ENCODE measurements at regions not wholly inside any gene's neighbourhood (a gene's known extent, or its start where the extent isn't known, plus 50 kb on each side); places are given as distances from the start of the nearest gene placed in this dataset.
A peak's percentile ranks its signal among the peaks of the same experiment; 100 is the strongest.

- ATAC-seq = peak; percentile 87
- TF ChIP-seq ISL1 (CRISPR knock-in tag; IDR thresholded peaks at IDR 0.05) (0 out of 2 replicates have a peak, but pooled peaks have one; percentile 6), ZC3H10 (CRISPR knock-in tag; IDR thresholded peaks at IDR 0.05) (no peak)
Observed at GRCh38 chr5:122586351-122586750, 188.5 kb upstream of the SNX2 start.

GRCh38 chr5:122591828-122592227 lies 183.1 kb upstream of the SNX2 start:
- no peak for ATAC-seq
- TF ChIP-seq TOX (CRISPR knock-in tag; IDR thresholded peaks at IDR 0.05; ENCODE audit: borderline replicate concordance) (no peak), ZNF565 (CRISPR knock-in tag; conservative IDR thresholded peaks at IDR 0.05; ENCODE audit: low read depth) (no peak), PPARA (CRISPR knock-in tag; IDR thresholded peaks at IDR 0.05; ENCODE audit: borderline replicate concordance) (no peak), ZC3H10 (CRISPR knock-in tag; IDR thresholded peaks at IDR 0.05) (no peak), CSRNP3 (CRISPR knock-in tag; IDR thresholded peaks at IDR 0.05) (no peak), ESRRG (CRISPR knock-in tag; IDR thresholded peaks at IDR 0.05) (no peak), ARNTL (CRISPR knock-in tag; IDR thresholded peaks at IDR 0.05; ENCODE audit: borderline replicate concordance, low read depth) (no peak), GLIS3 (CRISPR knock-in tag; IDR thresholded peaks at IDR 0.05) (no peak), CSDC2 (CRISPR knock-in tag; IDR thresholded peaks at IDR 0.05) (no peak), ISL1 (CRISPR knock-in tag; IDR thresholded peaks at IDR 0.05) (no peak), ZFP30 (CRISPR knock-in tag; IDR thresholded peaks at IDR 0.05) (no peak), SNAI2 (CRISPR knock-in tag; IDR thresholded peaks at IDR 0.05) (no peak), OSR1 (CRISPR knock-in tag; IDR thresholded peaks at IDR 0.05) (no peak)
- TF ChIP-seq, protein P1, sequence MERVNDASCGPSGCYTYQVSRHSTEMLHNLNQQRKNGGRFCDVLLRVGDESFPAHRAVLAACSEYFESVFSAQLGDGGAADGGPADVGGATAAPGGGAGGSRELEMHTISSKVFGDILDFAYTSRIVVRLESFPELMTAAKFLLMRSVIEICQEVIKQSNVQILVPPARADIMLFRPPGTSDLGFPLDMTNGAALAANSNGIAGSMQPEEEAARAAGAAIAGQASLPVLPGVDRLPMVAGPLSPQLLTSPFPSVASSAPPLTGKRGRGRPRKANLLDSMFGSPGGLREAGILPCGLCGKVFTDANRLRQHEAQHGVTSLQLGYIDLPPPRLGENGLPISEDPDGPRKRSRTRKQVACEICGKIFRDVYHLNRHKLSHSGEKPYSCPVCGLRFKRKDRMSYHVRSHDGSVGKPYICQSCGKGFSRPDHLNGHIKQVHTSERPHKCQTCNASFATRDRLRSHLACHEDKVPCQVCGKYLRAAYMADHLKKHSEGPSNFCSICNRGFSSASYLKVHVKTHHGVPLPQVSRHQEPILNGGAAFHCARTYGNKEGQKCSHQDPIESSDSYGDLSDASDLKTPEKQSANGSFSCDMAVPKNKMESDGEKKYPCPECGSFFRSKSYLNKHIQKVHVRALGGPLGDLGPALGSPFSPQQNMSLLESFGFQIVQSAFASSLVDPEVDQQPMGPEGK (CRISPR knock-in tag; IDR thresholded peaks at IDR 0.05; ENCODE audit: borderline replicate concordance) = no peak
- TF ChIP-seq, protein P2, sequence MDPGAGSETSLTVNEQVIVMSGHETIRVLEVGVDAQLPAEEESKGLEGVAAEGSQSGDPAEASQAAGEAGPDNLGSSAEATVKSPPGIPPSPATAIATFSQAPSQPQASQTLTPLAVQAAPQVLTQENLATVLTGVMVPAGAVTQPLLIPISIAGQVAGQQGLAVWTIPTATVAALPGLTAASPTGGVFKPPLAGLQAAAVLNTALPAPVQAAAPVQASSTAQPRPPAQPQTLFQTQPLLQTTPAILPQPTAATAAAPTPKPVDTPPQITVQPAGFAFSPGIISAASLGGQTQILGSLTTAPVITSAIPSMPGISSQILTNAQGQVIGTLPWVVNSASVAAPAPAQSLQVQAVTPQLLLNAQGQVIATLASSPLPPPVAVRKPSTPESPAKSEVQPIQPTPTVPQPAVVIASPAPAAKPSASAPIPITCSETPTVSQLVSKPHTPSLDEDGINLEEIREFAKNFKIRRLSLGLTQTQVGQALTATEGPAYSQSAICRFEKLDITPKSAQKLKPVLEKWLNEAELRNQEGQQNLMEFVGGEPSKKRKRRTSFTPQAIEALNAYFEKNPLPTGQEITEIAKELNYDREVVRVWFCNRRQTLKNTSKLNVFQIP (CRISPR knock-in tag; IDR thresholded peaks at IDR 0.05; ENCODE audit: borderline replicate concordance, low read depth) = no peak

- ATAC-seq = no peak
- TF ChIP-seq BACH2 (CRISPR knock-in tag; IDR thresholded peaks at IDR 0.05; ENCODE audit: borderline replicate concordance) (no peak), RARB (CRISPR knock-in tag; IDR thresholded peaks at IDR 0.05) (no peak), ZC3H10 (CRISPR knock-in tag; IDR thresholded peaks at IDR 0.05) (no peak), TOX (CRISPR knock-in tag; IDR thresholded peaks at IDR 0.05; ENCODE audit: borderline replicate concordance) (no peak), CSDC2 (CRISPR knock-in tag; IDR thresholded peaks at IDR 0.05) (no peak), ESRRG (CRISPR knock-in tag; IDR thresholded peaks at IDR 0.05) (no peak), PPARA (CRISPR knock-in tag; IDR thresholded peaks at IDR 0.05; ENCODE audit: borderline replicate concordance) (no peak), GLIS3 (CRISPR knock-in tag; IDR thresholded peaks at IDR 0.05) (no peak), ZNF8 (CRISPR knock-in tag; IDR thresholded peaks at IDR 0.05) (no peak), ZNF70 (CRISPR knock-in tag; IDR thresholded peaks at IDR 0.05) (no peak), CREB5 (CRISPR knock-in tag; IDR thresholded peaks at IDR 0.05; ENCODE audit: low read depth) (no peak), TCF4 (CRISPR knock-in tag; IDR thresholded peaks at IDR 0.05; ENCODE audit: borderline replicate concordance) (no peak), ZFP30 (CRISPR knock-in tag; IDR thresholded peaks at IDR 0.05) (no peak), SNAI2 (CRISPR knock-in tag; IDR thresholded peaks at IDR 0.05) (no peak), ZNF565 (CRISPR knock-in tag; conservative IDR thresholded peaks at IDR 0.05; ENCODE audit: low read depth) (no peak), ARNTL (CRISPR knock-in tag; IDR thresholded peaks at IDR 0.05; ENCODE audit: borderline replicate concordance, low read depth) (no peak)
- TF ChIP-seq, protein P2 (CRISPR knock-in tag; IDR thresholded peaks at IDR 0.05; ENCODE audit: borderline replicate concordance, low read depth) = no peak
- TF ChIP-seq, protein P1 (CRISPR knock-in tag; IDR thresholded peaks at IDR 0.05; ENCODE audit: borderline replicate concordance) = no peak
- TF ChIP-seq, protein P3, sequence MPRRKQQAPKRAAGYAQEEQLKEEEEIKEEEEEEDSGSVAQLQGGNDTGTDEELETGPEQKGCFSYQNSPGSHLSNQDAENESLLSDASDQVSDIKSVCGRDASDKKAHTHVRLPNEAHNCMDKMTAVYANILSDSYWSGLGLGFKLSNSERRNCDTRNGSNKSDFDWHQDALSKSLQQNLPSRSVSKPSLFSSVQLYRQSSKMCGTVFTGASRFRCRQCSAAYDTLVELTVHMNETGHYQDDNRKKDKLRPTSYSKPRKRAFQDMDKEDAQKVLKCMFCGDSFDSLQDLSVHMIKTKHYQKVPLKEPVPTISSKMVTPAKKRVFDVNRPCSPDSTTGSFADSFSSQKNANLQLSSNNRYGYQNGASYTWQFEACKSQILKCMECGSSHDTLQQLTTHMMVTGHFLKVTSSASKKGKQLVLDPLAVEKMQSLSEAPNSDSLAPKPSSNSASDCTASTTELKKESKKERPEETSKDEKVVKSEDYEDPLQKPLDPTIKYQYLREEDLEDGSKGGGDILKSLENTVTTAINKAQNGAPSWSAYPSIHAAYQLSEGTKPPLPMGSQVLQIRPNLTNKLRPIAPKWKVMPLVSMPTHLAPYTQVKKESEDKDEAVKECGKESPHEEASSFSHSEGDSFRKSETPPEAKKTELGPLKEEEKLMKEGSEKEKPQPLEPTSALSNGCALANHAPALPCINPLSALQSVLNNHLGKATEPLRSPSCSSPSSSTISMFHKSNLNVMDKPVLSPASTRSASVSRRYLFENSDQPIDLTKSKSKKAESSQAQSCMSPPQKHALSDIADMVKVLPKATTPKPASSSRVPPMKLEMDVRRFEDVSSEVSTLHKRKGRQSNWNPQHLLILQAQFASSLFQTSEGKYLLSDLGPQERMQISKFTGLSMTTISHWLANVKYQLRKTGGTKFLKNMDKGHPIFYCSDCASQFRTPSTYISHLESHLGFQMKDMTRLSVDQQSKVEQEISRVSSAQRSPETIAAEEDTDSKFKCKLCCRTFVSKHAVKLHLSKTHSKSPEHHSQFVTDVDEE (CRISPR knock-in tag; IDR thresholded peaks at IDR 0.05) = no peak
Observed at GRCh38 chr5:122599000-122599399, 175.9 kb upstream of the SNX2 start.
